DMS53 (cell line): ENCODE measurements at regions not wholly inside any gene's neighbourhood (a gene's known extent, or its start where the extent isn't known, plus 50 kb on each side); places are given as distances from the start of the nearest gene placed in this dataset.

ENCODE experiments used
- DNase-seq: peaks from one replicate; lab custom pipeline; 2025; lab: John Stamatoyannopoulos, UW

DNA sequence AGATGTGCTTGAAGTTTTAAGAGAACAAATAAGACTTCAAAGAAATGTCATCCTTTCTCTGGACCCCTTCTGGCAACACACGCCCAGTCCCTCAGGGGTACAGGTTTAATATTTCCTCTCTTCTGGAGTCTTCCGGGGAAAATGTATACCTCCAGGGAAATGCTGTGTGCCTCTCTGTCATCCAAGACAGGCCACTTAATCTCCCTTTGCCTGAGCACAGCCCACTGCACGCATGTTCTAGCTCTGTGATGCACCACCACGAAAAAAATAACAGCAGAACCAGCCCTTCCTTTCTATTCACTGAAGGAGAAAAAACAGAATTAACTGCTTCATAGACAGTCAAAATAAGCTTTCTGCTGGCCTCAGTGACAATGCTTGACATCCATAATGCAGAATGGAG is 140.1 kb downstream of the RBFOX3 start:
- DNase-seq = no peak

DNA sequence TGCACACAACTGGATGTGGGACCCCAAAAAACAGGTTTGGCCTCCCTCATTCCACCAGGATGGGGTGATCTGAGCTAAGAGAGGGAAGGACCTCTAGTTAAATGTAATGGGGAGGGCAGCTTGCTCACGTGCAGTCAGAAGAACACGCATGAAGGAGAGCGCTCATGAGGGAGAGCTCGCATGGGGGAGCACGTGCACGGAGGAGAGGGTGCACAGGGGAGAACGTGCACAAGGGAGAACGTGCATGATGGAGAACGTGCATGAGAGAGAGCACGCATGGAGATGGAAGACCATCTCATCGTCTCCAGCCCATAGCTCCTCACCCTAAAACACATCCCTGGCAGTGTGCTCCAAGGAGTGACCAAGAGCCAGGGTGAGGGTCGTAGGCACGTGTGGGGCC is 141.2 kb downstream of the RBFOX3 start:
- no peak for DNase-seq

DNA sequence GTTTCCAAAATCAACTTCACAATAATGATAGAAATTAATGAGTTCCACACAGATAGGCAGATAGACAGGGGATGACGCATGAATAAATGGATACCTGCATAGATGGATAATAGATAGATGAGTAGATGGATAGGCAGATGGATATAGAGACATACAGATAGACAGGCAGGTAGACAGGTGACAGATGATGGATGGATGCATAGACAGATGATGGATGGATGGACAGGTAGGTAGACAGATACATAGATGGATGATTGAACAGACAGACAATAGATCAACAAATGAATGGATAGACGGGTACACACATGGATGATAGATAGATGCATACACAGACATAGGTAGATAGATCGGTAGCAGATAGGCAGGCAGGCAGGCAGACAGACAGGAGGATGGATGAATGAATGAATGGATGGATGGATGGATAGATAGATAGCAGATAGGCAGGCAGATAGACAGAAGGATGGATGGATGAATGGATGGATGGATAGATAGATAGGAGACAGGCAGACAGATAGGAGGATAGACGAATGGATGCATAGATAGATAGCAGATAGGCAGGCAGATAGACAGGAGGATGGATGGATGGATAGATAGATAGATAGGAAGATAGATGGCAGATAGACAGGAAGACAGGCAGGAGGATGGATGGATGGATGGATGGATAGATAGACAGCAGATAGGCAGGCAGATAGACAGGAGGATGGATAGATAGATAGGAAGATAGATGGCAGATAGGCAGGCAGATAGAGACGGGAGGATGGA is 142.5 kb downstream of the RBFOX3 start:
- DNase-seq = no peak

DNA sequence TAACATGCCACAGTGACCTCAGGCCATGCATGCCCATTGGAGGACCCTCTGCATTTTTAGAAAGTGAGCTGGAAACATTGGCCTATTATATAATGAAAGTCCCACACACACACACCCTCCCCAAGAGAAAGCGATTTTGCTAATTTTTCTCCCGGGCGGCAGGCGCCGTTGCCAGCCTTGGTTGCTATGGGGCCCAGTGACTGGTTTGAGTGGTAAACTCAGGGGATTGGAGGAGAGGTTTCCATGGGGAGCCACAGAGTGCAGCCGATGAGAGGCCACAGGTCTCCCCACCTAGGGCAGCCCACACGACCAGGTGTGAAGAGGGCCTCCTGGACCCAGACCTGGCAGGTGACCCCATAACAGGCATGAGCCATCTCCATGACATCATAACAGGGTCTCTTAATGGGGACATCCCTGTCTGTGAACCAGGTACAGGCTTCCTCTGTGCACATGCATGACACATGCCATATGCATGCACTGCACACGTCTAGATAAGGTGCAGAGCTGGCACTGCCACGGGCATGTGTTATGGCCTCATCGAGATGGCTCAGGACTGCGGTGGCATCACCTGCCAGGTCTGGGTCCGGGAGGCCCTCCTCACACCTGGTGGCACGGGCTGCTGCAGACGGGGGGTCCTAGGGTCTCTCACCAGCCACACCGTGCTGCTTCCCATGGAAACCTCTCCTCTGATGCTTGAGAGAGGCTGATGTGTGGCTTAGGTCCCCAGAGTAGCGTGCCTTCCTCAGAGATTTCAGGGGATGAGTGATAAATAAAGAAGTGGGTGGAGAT is 144.1 kb downstream of the RBFOX3 start:
- no peak for DNase-seq

DNA sequence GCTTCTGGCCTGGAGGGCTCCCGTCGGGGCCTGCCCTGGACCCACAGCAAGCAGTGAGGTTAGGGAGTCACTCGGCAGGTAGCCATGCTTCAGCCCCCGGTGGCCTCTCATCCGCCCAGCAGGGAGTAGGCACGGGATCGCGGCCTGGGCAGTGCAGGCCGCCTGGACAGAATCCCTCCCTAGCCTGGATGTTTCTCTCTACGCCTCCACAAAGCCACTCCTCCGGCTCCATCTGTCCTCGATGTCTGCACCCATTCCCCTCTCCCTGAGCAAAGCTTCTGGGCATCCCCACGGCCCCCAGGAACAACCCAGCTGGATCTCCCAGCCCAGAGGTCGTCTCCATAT is 145.2 kb downstream of the RBFOX3 start:
- DNase-seq = no peak

DNA sequence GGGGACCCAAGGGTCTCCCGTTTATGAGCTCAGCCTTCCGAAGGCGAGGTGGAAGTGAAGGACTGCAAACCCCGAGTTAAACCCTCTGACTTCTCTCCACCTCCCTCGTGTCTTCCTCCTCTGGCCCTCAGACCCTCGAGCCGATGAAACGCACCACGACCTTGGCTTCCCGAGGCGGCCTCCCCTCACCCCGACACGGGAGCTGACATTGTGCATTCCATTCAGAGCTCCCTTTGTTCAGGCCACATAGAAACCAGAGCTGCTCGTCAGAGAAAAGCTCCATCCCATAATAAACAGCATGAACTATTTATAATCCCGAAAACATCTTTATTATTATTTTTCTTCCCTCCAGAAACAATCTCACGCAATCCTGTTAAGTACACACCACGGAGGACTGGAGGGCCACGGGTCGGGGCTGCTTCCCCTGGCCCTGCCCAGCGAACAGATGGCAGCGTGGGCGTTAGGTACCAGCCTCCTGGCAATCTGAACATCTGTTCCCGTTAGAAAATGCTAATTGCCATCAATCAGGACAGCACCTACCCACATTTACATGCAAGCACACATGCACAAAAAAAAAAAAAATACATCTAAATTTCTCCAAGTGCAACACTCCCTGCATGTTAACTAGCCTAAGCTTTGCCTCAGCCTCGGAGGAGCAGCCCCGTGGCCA is 145.7 kb downstream of the RBFOX3 start:
- DNase-seq = no peak

DNA sequence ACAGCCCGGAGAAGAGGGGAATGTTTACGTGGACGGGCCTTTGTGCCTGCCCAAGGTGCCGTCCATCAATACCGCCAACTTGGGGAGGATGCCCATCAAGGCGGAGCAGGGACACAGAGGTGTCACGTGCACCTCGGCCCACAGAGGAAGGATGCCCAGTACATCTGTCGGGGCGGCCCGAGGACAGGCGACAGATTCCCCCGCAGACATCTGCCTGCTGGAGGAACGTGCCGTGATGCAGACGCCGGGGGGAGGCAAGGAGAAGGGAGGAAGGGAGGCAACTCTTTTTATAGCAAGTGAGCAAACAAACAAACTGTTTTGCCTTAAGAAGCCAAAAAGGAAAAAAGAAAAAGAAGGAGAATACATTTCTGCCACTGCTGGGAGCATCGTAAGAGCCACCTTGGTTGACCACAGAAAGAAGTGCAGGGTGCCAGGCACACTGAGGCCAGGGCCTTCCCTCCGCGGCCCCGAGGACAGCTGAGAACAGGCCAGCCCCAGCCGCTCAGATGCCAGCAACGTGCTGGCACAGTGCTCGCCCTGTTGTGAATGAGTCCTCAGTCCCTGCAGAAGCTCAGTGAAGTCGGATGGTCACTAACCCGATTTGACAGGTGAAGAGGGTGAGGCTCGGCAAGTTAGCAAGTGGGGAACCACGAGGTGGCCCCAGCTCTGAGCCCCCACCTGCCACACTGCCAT is 146.4 kb downstream of the RBFOX3 start:
- no peak for DNase-seq

DNA sequence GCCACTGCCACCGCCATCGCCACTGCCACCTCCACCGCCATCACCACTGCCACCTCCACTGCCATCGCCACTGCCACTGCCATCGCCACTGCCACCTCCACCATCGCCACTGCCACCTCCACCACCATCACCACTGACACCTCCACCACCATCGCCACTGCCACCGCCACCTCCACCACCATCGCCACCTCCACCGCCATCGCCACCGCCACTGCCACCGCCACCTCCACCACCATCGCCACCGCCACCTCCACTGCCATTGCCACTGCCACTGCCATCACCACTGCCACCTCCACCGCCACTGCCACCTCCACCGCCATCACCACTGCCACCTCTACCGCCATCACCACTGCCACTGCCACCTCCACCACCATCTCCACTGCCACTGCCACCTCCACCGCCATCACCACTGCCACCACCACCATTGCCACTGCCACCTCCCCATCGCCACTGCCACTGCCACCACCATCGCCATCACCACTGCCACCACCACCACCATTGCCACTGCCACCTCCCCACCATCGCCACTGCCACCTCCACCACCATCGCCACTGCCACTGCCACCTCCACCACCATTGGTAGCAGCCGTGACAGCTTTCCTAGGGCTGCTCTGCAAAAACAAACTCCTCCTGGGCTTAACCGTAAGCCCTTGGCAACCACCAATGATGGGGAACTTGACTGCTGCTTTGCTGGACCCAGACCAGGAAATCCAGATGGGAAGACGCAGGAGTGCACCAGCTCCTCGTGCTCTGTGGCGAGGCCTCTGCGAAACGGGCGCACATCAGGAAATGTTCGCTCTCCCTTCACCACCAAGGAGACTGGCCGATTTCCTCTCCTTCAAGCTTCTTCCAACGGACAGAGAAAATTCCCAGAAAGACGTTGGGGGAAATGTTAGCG is 147.2 kb downstream of the RBFOX3 start:
- DNase-seq = no peak

DNA sequence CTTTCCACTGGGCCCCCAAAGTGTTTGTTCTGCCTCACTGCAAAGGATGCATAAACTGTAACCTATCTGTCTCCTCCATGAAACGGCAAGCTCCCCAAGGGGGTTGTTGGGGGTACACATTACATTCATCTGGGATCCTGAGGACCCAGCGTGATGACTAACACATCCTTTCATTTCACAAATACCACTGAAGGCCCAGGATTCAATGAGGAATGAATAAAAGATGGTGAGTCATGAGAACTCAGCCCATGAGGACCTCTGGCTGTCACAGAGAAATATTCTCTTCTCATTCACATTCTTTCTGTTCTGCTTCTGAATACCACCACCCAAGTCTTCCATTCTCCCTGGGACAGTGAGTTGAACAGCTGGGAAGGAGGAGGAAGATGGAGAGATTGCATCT is 149.8 kb downstream of the RBFOX3 start:
- DNase-seq = no peak

DNA sequence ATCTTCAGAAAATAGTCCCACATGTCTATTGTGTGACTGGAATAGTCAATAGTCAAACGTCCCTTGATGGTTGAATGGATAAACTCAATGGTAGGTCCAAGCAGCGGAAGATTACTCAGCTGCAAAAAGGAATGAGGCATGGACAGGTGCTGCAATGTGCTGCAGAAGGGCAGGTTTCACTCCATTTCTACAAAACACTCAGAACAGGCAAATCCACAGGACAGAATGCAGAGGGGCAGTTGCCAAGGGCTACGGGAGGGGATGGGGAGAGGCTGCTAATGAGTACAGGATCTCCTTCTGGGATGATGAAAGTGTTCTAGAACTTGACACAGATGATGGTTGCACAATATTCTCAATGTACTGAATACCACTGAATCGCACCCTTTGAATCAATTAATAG is 151.0 kb downstream of the RBFOX3 start:
- no peak for DNase-seq

DNA sequence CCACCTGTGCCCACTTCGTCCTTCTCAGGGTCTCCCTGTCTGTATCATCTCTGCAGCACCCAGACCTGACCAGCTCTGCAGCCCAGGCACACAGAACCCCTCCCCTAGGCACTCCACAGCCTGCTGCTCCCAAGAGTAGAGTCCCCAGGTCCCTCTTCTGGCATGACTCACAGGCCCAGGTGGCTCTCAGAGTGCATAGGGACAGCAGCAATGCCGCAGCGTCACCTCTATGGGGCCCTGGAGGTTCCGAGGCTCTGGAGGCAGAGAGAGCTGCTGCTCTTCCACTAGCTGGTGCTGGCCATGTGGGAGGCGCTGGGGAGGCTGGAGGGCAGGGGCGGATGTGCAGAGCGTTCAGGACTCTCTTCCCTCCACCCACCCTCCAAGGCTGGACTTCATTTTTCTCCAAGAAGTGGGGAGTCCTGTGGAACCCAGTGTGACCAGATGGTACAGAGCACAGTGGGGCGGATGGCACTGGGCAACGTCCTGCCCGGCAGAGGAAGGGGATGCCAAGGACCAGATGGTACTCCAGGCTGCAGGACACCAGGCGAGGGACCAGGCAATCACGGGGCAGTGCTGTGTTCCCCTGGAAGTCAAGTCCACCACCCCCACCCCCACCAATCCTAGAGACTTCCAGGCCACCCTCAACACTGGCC is 151.7 kb downstream of the RBFOX3 start:
- no peak for DNase-seq

DNA sequence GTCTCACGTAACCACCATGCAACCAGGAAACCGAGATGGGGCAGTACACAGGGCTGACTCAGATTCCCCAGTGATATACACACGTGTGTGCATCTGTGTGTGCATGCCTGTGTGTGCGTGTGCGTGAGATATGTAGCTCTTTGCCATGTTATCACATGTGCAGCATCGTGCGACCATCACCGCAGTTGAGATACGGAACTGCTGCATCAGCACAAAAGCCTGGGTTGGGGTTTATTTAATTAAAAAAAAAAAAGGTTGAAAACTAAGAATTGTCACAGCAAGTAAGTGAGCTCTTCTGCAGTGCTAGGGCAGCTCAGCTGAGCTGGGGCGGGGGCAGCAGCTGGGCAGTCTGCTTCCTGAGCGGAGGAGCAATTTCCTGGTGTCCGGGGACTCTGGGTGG is 152.5 kb downstream of the RBFOX3 start:
- no peak for DNase-seq

DNA sequence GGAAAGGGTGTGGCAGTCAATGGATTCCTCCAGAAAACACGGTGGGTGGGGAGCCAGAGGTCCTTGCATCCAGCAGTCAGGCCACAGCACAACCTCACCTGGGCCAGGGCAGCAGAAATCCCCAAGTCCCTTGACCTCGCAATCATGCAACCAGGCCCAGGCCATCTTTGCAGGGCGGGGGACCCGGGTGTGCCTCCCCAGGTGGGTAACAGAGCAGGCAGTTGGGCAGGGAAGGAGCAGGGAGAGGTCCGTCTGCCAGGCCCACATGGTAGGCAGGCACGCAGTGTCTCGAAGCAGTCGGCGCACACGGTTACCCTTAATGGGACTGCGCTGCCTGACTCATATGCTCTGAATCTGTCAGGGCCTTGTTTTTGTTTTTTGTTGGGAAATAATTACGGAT is 153.0 kb downstream of the RBFOX3 start:
- no peak for DNase-seq

DNA sequence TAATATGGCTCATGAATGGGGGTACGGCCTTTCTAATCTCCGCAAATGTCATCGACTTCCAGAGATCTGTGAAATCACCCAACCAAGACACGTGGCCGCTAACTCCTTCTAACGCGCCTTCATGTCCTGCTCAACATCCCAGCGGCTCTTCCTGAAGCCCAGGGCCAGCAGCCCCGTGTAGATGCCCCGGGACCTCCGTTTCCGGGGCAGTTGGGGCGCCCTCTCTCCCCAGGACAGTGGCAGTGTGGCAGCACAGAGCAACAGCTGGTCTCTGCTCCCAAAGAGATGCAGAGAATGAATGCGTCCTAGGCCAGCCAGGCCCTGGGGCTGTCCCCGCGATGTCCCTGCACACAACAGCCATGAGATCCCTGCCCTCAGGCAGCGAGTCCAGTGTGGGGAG is 153.5 kb downstream of the RBFOX3 start:
- no peak for DNase-seq

DNA sequence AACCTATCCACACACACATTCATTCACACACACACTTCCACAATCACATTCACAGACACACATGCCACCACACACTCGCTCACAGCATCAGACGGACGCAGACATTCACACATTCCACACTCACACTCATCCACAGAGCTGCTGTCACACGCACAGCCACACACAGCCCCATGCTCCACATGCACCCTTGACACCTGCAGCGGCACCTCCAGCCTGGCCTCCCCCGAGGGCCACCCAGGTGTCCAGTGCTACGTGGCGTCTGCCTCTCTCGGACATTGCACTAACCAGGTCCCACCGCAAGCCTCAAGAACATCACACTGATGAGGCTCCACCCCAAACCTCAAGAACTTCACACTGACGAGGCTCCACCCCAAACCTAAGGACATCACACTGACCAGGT is 155.2 kb downstream of the RBFOX3 start:
- no peak for DNase-seq

DNA sequence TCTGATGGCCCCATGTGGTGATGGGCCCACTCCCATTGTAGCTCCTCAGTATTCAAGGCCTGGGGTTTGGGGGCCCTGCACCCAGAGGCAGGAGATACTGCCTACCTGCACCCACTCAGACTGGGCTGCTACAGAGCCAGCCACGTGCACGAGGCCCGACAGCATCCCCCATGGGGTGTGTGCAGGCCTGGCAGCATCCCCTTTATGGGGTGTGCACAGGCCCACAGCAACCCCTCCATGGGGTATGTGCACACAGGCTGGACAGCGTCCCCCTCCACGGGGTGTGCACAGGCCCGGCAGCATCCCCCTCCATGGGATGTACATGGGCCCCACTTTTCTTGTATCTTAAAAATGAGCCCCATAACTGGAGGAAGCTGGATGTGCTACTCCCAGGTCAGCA is 156.0 kb downstream of the RBFOX3 start:
- DNase-seq = no peak

DNA sequence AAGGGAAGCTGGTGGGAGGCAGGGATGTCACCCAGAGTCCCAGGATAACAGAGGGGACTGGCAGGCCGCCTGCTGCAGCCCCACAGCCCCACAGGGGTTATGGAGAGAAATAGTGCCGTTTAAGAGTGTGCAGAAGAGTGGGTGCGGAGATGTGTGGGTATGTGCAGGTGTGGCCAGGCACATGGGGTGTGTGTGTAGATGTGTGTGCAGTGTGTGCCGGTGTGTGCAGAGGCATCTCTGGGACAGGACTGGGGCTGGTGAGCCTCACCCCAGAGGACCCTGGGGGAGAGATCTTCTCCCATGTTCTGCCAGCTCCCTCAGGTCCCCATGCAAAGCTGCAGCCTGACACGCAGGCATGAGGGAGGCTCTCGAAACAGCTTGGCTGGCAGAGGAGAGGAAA is 157.4 kb downstream of the RBFOX3 start:
- DNase-seq = no peak

DNA sequence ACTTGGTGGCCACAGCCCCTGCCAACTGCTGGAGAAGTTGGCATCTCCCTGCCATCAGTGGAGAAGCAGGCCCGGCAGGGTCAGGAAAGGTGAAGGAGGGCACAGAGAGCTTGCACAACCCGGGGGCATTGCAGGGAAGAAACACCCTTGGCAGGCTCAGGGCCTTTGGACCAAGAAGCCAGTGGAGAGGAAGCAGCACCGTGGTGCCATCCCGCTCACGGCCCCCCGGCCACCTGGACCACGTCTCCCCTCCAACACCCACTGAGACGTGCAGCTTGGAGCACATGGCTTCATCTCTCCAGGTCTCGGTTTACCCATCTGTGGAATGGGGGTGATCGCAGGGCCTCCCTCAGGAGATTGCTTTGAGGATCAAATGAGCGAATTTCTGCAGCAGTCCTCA is 158.1 kb downstream of the RBFOX3 start:
- no peak for DNase-seq

DNA sequence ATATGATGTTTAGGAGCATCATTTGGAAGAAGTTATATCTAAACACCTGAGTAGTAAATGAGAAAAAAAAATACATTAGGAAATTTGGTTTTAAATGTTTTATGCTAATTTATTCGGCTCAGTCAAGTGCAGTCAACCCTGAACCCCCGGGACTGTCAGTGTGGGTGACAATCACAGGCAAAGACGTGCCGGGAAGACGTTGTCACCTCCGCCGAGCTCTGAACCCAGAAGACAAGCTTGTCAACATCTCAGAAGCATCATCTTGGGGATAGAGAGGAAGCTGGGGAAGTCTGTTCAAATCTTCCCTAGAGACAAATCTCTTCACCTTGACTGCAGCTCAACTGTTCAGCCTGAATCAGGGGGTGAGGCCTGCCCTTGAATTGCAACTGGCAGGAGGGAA is 159.7 kb downstream of the RBFOX3 start:
- no peak for DNase-seq

DNA sequence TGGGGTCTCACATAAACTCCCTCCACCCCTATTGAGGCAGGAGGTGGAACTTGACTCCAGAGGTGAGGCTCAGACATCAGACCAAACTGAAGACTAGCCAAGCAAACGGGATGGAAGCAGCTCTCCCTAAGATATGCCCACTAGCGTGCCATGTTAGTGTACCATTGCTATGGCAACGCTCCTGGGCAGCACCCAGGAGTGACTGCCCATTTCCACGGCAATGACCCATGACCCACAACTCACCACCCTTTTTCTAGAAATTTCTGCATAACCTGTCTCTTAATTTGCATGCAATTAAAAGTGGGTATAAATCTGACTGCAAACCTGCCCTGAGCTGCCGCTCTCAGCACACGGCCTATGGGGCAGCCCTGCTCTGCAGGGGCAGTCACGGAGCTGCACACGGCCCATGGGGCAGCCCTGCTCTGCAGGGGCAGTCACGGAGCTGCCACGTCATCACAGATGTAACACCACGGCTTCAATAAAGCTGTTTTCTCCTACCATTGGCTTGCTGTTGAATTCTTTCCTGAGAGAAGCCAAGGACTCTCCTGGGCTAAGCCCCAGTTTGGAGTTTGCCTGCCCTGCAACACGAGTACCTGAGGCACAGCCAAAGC is 164.3 kb downstream of the RBFOX3 start:
- no peak for DNase-seq

DNA sequence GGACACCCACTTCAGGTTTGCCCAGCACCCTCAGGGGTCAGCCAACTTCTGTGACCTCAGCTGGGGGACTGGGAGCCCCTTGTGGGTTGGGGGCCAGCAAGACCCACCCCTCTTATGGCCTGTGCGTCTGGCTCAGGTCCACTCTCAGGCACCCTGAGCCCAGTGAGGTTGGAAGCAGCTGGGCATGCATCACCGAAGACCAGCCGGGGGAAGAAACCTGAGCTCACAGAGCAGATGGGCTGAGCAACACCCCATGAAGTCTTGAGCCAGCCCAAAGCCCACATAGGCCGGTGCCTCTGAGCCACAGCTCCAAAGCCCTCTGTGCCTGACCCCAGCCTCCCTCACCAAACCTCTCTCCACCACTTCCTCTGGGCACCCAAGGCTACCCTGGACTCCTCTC is 166.7 kb downstream of the RBFOX3 start:
- DNase-seq = no peak
